Upper lobe of left lung (tissue), 4 donors: ENCODE measurements at regions not wholly inside any gene's neighbourhood (a gene's known extent, or its start where the extent isn't known, plus 50 kb on each side); places are given as distances from the start of the nearest gene placed in this dataset.

Experiments used
- EP300 ChIP-seq, 4 donors: sonication (generic); formaldehyde crosslinking; IDR thresholded peaks; one replicate each; pipeline ENCODE4 v1.5.1; 2017; ENCODE audit warnings: antibody characterized with exemption in 4 of 4, control low read depth in 2 of 4
- TF ChIP-seq, protein P1 (sequence below), 6 experiments: fragments of 450-650 bp in 4 of 6; fragments of 200-600 bp in 2 of 6; sonication (generic) in 2 of 6; IDR thresholded peaks; one replicate each; pipeline ENCODE4 v1.5.1; 2016 to 2019; ENCODE audit warnings: antibody characterized with exemption in 6 of 6

DNA sequence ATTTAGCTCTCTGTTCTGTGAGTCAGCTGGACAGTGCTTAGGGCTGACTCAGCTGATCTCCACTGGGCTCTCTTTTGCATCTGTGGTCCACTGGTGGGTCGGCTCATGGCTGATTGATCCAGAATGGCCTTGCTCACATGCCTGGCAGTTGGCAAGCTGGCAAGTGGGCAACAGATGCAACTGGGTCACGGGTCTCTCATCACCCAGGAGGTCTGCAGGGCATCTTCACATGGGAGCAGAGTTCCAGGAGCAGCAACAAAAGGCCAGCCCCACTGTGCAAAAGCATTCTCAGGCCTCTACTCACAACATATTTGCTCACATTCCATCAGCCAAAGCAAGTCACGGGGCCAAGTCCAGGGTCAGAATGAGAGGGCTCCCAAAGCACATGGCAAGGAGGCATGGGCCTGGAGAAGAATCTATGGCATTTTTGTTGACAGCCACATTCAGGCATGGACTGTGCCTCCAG, 98.8 kb downstream of the OAT start:
- no peak for TF ChIP-seq EP300 (IDR thresholded peaks at IDR 0.05)
- TF ChIP-seq, protein P1, sequence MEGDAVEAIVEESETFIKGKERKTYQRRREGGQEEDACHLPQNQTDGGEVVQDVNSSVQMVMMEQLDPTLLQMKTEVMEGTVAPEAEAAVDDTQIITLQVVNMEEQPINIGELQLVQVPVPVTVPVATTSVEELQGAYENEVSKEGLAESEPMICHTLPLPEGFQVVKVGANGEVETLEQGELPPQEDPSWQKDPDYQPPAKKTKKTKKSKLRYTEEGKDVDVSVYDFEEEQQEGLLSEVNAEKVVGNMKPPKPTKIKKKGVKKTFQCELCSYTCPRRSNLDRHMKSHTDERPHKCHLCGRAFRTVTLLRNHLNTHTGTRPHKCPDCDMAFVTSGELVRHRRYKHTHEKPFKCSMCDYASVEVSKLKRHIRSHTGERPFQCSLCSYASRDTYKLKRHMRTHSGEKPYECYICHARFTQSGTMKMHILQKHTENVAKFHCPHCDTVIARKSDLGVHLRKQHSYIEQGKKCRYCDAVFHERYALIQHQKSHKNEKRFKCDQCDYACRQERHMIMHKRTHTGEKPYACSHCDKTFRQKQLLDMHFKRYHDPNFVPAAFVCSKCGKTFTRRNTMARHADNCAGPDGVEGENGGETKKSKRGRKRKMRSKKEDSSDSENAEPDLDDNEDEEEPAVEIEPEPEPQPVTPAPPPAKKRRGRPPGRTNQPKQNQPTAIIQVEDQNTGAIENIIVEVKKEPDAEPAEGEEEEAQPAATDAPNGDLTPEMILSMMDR (IDR thresholded peaks at IDR 0.05): no peak
